K562 (cell line): ENCODE measurements at regions not wholly inside any gene's neighbourhood (a gene's known extent, or its start where the extent isn't known, plus 50 kb on each side); places are given as distances from the start of the nearest gene placed in this dataset.

ENCODE experiments used
- ATAC-seq: fragments of 200-7000 bp; cut with Tn5 transposase; 3 replicates; pipeline ENCODE4 v1.9.1; 2020; ENCODE audit warnings: moderate library complexity
- BruUV-seq: library from RNA; stranded (reverse); fragments of 400-500 nt; replicated peaks from 2 replicates; lab custom pipeline; 2021; lab: Mats Ljungman, UMichigan
- CTCF ChIA-PET: fragments of 300-600 bp; formaldehyde crosslinking; extraction: SDS; loops from one replicate; lab custom pipeline; 2021; ENCODE audit warnings: low intra/inter-chr PET ratio; lab: Yijun Ruan, JAX
- POLR2A ChIA-PET: fragments of 300-600, 350-650 bp; sonication (Branson Sonifier 250); formaldehyde crosslinking; extraction: SDS; loops from one replicate; lab custom pipeline; 2021; ENCODE audit warnings: antibody characterized with exemption, inconsistent platforms; lab: Yijun Ruan, JAX
- DNase-seq, 4 experiments: peaks; one replicate each; pipeline versions ENCODE4 v3.0.0 to v3.0.0-alpha.2; 2011 to 2018; ENCODE audit warnings: low spot score in 3 of 4, mixed read lengths in 3 of 4; ENCODE audit errors: extremely low read depth in 1 of 4
- FAIRE-seq: peaks from 2 replicates; lab custom pipeline; 2011; peaks lifted over from hg19 to GRCh38; lab: Jason Lieb, UNC
- H2AFZ ChIP-seq: 2 replicates; pipeline ENCODE4 v1.6.0; 2011; ENCODE audit warnings: low read depth, low read length, control low read depth, inconsistent platforms
- H3K27ac ChIP-seq: fragments of 200-600 bp; 3 replicates; pipeline ENCODE4 v1.8.0; 2011; ENCODE audit warnings: low read depth, mild to moderate bottlenecking, control low read depth, inconsistent platforms, low read length, moderate library complexity, mixed read lengths; ENCODE audit errors: extremely low read depth
- H3K27me3 ChIP-seq, 2 experiments: fragments of 300-600 bp in 1 of 2; 2 replicates in 1 of 2; 3 replicates in 1 of 2; pipeline versions ENCODE4 v1.6.0 to v1.8.0; 2011; ENCODE audit warnings: inconsistent platforms in 2 of 2, low read length in 2 of 2, mild to moderate bottlenecking in 1 of 2, mixed read lengths in 1 of 2, moderate library complexity in 1 of 2; ENCODE audit not compliant: control insufficient read depth in 2 of 2, insufficient read depth in 2 of 2
- H3K36me3 ChIP-seq: fragments of 300-600 bp; 3 replicates; pipeline ENCODE4 v1.8.0; 2011; ENCODE audit warnings: mild to moderate bottlenecking, low read length, inconsistent platforms; ENCODE audit not compliant: control insufficient read depth, insufficient read depth
- H3K4me1 ChIP-seq, 2 experiments: fragments of 200-600 bp in 1 of 2; replicated peaks in 1 of 2; 2 replicates in 1 of 2; 3 replicates in 1 of 2; pipeline versions ENCODE4 v1.5.1 to v1.8.0; 2011; ENCODE audit warnings: inconsistent platforms in 2 of 2, low read length in 2 of 2, mild to moderate bottlenecking in 1 of 2, mixed read lengths in 1 of 2, moderate library complexity in 1 of 2; ENCODE audit not compliant: control insufficient read depth in 2 of 2, insufficient read depth in 2 of 2
- H3K4me2 ChIP-seq: 2 replicates; pipeline ENCODE4 v1.6.1; 2011; ENCODE audit warnings: low read length, control low read depth, inconsistent platforms, mixed read lengths; ENCODE audit not compliant: insufficient read depth
- H3K4me3 ChIP-seq: fragments of 200-600 bp; sonication (generic), shearing (Covaris generic); 2 replicates; pipeline ENCODE4 v1.5.1; 2016; ENCODE audit warnings: control low read depth, inconsistent platforms
- H3K79me2 ChIP-seq: fragments of 200-600 bp; 3 replicates; pipeline ENCODE4 v1.8.0; 2011; ENCODE audit warnings: low read length, inconsistent platforms; ENCODE audit not compliant: control insufficient read depth, insufficient read depth
- H3K9ac ChIP-seq, 2 experiments: 2 replicates each; pipeline versions ENCODE4 v1.6.0 to v1.6.1; 2011; ENCODE audit warnings: low read depth in 2 of 2, low read length in 2 of 2, control low read depth in 1 of 2, inconsistent platforms in 1 of 2, mild to moderate bottlenecking in 1 of 2, mixed read lengths in 1 of 2; ENCODE audit not compliant: insufficient read depth in 1 of 2
- H3K9me1 ChIP-seq: one replicate; pipeline ENCODE4 v1.6.0; 2011; ENCODE audit warnings: inconsistent platforms, mild to moderate bottlenecking, low read length, moderate library complexity; ENCODE audit not compliant: control insufficient read depth, insufficient read depth
- H3K9me3 ChIP-seq: replicated peaks from 2 replicates; pipeline ENCODE4 v1.5.1; 2011; ENCODE audit warnings: low read depth, low read length, inconsistent platforms; ENCODE audit not compliant: control insufficient read depth, insufficient read depth
- H4K20me1 ChIP-seq: replicated peaks from 2 replicates; pipeline ENCODE4 v1.6.1; 2011; ENCODE audit warnings: low read length, inconsistent platforms, mixed read lengths; ENCODE audit not compliant: control insufficient read depth, insufficient read depth
- ESRRB ChIP-seq: fragments of 250-450 bp; sonication (Bioruptor Pico); IDR thresholded peaks from 2 replicates; pipeline ENCODE4 v1.5.0; 2020; ENCODE audit warnings: mild to moderate bottlenecking, moderate library complexity, borderline replicate concordance
- FOXM1 ChIP-seq, 2 experiments: fragments of 450-650 bp in 1 of 2; sonication (generic) in 1 of 2; formaldehyde crosslinking in 1 of 2; IDR thresholded peaks; 2 replicates each; pipeline versions ENCODE4 v1.6.1 to v1.9.0; 2017 to 2022; ENCODE audit warnings: low read depth in 2 of 2, mild to moderate bottlenecking in 2 of 2, missing genetic modification reagents in 1 of 2, moderate library complexity in 1 of 2
- HDAC1 ChIP-seq, 2 experiments: fragments of 450-650 bp; IDR thresholded peaks; 2 replicates each; pipeline ENCODE4 v1.6.1; 2016 to 2017; ENCODE audit warnings: inconsistent platforms in 1 of 2, mild to moderate bottlenecking in 1 of 2, moderate library complexity in 1 of 2
- MEF2A ChIP-seq: IDR thresholded peaks from 2 replicates; pipeline ENCODE4 v1.6.1; 2011; ENCODE audit warnings: low read depth, mild to moderate bottlenecking, low read length, moderate library complexity; ENCODE audit not compliant: control insufficient read depth
- MTF1 ChIP-seq: fragments of 250-450 bp; sonication (Bioruptor Pico); IDR thresholded peaks from 2 replicates; pipeline ENCODE4 v1.9.0; 2021; ENCODE audit warnings: moderate library complexity, mild to moderate bottlenecking, inconsistent platforms, borderline replicate concordance
- PHB2 ChIP-seq: fragments of 450-650 bp; IDR thresholded peaks from 2 replicates; pipeline ENCODE4 v1.6.1; 2017; ENCODE audit warnings: low read depth
- SAP30 ChIP-seq: fragments of 200-600 bp; sonication (generic); IDR thresholded peaks from 2 replicates; pipeline ENCODE4 v1.6.1; 2012; ENCODE audit warnings: borderline replicate concordance, low read depth, mild to moderate bottlenecking, moderate library complexity, low read length, control low read depth, inconsistent platforms; ENCODE audit not compliant: insufficient read depth, poor library complexity, severe bottlenecking
- ZNF146 ChIP-seq: IDR thresholded peaks from one replicate; pipeline ENCODE4 v1.6.1; 2018; ENCODE audit warnings: missing compliant biosample characterization; ENCODE audit not compliant: unreplicated experiment
- ZNF655 ChIP-seq: fragments of 250-450 bp; sonication (Bioruptor Pico); IDR thresholded peaks from 2 replicates; pipeline ENCODE4 v1.5.0; 2021
- WGBS: fragments of 100-300 bp; shearing (Covaris generic); methylation state at CpG from one replicate; pipeline ENCODE4 v1.1.6; 2016; ENCODE audit warnings: low coverage, mixed read lengths; ENCODE audit not compliant: insufficient coverage; ENCODE audit errors: missing lambda C conversion rate; 5-methylcytosine and 5-hydroxymethylcytosine counted together
- in situ Hi-C: fragments of 300-500 bp; cut with MboI; formaldehyde crosslinking; loops from 4 replicates; pipeline ENCODE4 v1.15.0; 2018; ENCODE audit warnings: inconsistent platforms, mixed read lengths
- intact Hi-C: fragments of 100-400 bp; cut with micrococcal nuclease; formaldehyde crosslinking; loops from 2 replicates; pipeline ENCODE4 v1.14.2; 2022
- TF ChIP-seq, protein P1 (sequence below): fragments of 450-650 bp; IDR thresholded peaks from 2 replicates; pipeline ENCODE4 v1.6.1; 2016; ENCODE audit warnings: borderline replicate concordance
- TF ChIP-seq, protein P2 (sequence below): sonication (generic); formaldehyde crosslinking; IDR thresholded peaks from 2 replicates; pipeline ENCODE4 v1.8.1; 2023; ENCODE audit warnings: mild to moderate bottlenecking, missing genetic modification reagents
- TF ChIP-seq, protein P3 (sequence below): fragments of 250-450 bp; sonication (Bioruptor Pico); IDR thresholded peaks from 2 replicates; pipeline ENCODE4 v1.8.0; 2022; ENCODE audit warnings: moderate library complexity, mild to moderate bottlenecking, inconsistent platforms
- TF ChIP-seq, protein P4 (sequence below): sonication (generic); formaldehyde crosslinking; IDR thresholded peaks from 2 replicates; pipeline ENCODE4 v1.8.1; 2023; ENCODE audit warnings: mild to moderate bottlenecking, missing genetic modification reagents, moderate library complexity

GRCh38 chr14:83908419-83908818, 1621.5 kb upstream of the FLRT2 start (continued):
- TF ChIP-seq, protein P1, sequence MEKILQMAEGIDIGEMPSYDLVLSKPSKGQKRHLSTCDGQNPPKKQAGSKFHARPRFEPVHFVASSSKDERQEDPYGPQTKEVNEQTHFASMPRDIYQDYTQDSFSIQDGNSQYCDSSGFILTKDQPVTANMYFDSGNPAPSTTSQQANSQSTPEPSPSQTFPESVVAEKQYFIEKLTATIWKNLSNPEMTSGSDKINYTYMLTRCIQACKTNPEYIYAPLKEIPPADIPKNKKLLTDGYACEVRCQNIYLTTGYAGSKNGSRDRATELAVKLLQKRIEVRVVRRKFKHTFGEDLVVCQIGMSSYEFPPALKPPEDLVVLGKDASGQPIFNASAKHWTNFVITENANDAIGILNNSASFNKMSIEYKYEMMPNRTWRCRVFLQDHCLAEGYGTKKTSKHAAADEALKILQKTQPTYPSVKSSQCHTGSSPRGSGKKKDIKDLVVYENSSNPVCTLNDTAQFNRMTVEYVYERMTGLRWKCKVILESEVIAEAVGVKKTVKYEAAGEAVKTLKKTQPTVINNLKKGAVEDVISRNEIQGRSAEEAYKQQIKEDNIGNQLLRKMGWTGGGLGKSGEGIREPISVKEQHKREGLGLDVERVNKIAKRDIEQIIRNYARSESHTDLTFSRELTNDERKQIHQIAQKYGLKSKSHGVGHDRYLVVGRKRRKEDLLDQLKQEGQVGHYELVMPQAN: no peak
- no peak for TF ChIP-seq ZNF146 (CRISPR knock-in tag)

DNA sequence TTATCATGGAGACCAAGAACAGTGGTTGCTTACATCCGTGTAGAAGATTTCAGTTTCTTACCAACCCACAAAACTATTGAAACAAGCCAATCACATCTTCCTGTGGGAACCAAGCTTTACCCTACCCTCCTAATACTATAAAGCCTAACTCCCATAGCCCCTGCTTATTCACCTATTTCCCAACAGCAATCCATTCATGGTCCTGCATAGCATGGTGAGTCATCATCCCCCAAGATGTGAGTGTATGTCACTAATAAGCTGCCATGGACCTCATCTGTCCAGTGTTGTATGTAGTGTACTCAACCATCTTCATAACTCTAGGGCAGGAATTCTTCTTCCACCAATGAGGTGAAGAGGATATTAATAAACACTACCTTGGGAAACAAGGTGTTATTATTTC, 1620.4 kb upstream of the FLRT2 start:
- no peak overlapping the region for H2AFZ ChIP-seq
- no TSS peak for BruUV-seq
- no peaks in the 10 kb centered on the region for H3K9me1 ChIP-seq
- FAIRE-seq: no peak
- no peaks in the 10 kb centered on the region for H3K4me1 ChIP-seq
- DNase-seq: no peak
- no CpG with 5 or more reads among the region's 1 CpG for WGBS
- no peaks in the 10 kb centered on the region for H4K20me1 ChIP-seq
- intact Hi-C loops: no loop called here
- H3K27me3 ChIP-seq: no peaks in the 10 kb centered on the region
- CTCF ChIA-PET: no interaction called here
- H3K36me3 ChIP-seq: no peaks in the 10 kb centered on the region
- in situ Hi-C loops: no loop called here
- H3K4me3 ChIP-seq: no peak overlapping the region
- ATAC-seq: no peak
- no peak overlapping the region for H3K4me2 ChIP-seq
- H3K9ac ChIP-seq: no peak overlapping the region
- POLR2A ChIA-PET: no interaction called here
- no peaks in the 10 kb centered on the region for H3K79me2 ChIP-seq
- H3K9me3 ChIP-seq: no peaks in the 10 kb centered on the region
- TF ChIP-seq HDAC1 (IDR thresholded peaks at IDR 0.05): no peak
- TF ChIP-seq, protein P2, sequence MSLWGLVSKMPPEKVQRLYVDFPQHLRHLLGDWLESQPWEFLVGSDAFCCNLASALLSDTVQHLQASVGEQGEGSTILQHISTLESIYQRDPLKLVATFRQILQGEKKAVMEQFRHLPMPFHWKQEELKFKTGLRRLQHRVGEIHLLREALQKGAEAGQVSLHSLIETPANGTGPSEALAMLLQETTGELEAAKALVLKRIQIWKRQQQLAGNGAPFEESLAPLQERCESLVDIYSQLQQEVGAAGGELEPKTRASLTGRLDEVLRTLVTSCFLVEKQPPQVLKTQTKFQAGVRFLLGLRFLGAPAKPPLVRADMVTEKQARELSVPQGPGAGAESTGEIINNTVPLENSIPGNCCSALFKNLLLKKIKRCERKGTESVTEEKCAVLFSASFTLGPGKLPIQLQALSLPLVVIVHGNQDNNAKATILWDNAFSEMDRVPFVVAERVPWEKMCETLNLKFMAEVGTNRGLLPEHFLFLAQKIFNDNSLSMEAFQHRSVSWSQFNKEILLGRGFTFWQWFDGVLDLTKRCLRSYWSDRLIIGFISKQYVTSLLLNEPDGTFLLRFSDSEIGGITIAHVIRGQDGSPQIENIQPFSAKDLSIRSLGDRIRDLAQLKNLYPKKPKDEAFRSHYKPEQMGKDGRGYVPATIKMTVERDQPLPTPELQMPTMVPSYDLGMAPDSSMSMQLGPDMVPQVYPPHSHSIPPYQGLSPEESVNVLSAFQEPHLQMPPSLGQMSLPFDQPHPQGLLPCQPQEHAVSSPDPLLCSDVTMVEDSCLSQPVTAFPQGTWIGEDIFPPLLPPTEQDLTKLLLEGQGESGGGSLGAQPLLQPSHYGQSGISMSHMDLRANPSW: no peak
- no peak for TF ChIP-seq MEF2A
- no peak for TF ChIP-seq SAP30
- no peak for TF ChIP-seq ESRRB
- TF ChIP-seq, protein P3, sequence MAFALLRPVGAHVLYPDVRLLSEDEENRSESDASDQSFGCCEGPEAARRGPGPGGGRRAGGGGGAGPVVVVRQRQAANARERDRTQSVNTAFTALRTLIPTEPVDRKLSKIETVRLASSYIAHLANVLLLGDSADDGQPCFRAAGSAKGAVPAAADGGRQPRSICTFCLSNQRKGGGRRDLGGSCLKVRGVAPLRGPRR (CRISPR knock-in tag): no peak
- no peak for TF ChIP-seq FOXM1 (IDR thresholded peaks at IDR 0.05; ENCODE audit: low read depth)
- TF ChIP-seq FOXM1 (CRISPR knock-in tag; IDR thresholded peaks at IDR 0.05; ENCODE audit: low read depth): no peak
- TF ChIP-seq MTF1 (CRISPR knock-in tag): no peak
- TF ChIP-seq, protein P4, sequence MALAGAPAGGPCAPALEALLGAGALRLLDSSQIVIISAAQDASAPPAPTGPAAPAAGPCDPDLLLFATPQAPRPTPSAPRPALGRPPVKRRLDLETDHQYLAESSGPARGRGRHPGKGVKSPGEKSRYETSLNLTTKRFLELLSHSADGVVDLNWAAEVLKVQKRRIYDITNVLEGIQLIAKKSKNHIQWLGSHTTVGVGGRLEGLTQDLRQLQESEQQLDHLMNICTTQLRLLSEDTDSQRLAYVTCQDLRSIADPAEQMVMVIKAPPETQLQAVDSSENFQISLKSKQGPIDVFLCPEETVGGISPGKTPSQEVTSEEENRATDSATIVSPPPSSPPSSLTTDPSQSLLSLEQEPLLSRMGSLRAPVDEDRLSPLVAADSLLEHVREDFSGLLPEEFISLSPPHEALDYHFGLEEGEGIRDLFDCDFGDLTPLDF: no peak
- TF ChIP-seq ZNF655 (CRISPR knock-in tag): no peak
- TF ChIP-seq PHB2: no peak
- no peak overlapping the region for H3K27ac ChIP-seq
